LHCN-M2 (cell line): ENCODE measurements at regions not wholly inside any gene's neighbourhood (a gene's known extent, or its start where the extent isn't known, plus 50 kb on each side); places are given as distances from the start of the nearest gene placed in this dataset.
"Not testable (repeated sequence)": the region's sequence is repeated elsewhere in the genome, so short reads cannot be mapped to it uniquely, and the experiment has no call there.

ENCODE experiments used
- DNase-seq: peaks from one replicate; pipeline ENCODE4 v3.0.0-alpha.2; 2012; ENCODE audit warnings: low read depth

GRCh38 chr7:39758234-39758970 is 135.0 kb downstream of the RALA start:
- no peak for DNase-seq

DNA sequence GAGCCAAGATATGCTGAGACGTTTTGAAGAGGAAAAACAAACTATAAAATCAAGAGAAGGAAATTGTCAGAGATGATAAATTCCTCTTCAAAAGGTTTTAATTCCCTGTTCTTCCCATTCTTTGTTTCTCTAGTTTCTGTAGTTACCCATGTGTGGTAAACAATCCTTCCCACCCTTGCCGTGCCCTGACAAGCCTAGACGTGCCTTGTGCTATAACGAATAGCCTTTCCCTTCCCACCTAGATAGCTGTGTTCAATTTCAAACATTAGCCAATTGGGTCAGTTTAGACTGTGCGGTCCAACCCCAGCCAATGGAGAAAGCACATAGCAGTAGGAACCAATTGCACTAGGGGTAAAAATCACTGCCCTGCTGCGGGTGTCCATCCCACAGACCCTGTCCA is 138.1 kb downstream of the RALA start:
- DNase-seq: no peak

GRCh38 chr7:39762466-39762865 is 139.1 kb downstream of the RALA start:
- not testable (repeated sequence) for DNase-seq

GRCh38 chr7:39762881-39763280 is 139.5 kb downstream of the RALA start:
- DNase-seq: peak; percentile 87

GRCh38 chr7:39765833-39766232 is 142.5 kb downstream of the RALA start:
- DNase-seq: not testable (repeated sequence)

GRCh38 chr7:39768439-39768838 is 145.1 kb downstream of the RALA start:
- DNase-seq: not testable (repeated sequence)

GRCh38 chr7:39774341-39774851 is 151.0 kb downstream of the RALA start:
- not testable (repeated sequence) for DNase-seq

GRCh38 chr7:39781557-39781956 is 158.2 kb downstream of the RALA start:
- peak; percentile 65 for DNase-seq

DNA sequence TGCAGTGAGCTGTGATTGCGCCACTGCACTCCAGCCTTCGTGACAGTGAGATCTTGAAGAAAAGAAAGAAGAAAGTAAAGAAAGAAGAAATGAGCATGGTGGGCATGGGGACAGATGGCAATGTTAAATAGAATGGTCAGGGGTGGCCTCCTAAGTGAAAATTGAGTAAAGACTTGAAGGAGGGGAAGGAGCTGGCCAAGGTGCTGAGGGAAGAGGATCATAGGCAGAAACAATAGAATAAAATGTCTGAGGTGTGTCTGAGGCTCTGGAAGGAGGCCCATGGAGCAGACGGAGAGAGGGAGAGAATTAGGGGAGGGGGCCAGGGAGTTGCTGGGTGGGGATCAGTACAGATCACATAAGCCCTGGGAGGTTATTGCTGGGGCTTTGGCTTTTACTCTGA is 163.1 kb downstream of the RALA start:
- not testable (repeated sequence) for DNase-seq

GRCh38 chr7:39791035-39791434 is 159.0 kb upstream of the CDK13 start:
- DNase-seq: peak; percentile 65

DNA sequence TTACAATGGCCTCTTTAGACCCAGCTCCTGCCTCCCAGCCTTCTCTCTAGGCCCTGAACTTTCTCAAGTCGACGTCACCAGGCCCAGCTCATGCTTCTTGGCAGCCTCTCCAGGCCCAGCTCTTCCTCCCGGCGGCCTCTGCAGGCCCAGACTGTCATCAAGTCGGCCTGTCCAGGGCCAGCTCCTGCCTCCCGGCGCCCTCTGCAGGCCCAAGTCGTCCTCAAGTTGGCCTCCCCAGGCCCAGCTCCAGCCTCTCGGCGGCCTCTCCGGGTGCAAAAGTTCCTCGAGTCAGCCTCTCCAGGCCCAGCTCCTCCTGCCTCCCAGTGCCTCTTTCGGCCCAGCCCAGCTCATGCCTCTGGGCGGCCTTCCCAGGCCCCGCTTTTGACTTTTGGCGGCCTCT is 158.1 kb upstream of the CDK13 start:
- DNase-seq: not testable (repeated sequence)

GRCh38 chr7:39793026-39793425 is 157.0 kb upstream of the CDK13 start:
- DNase-seq: not testable (repeated sequence)

DNA sequence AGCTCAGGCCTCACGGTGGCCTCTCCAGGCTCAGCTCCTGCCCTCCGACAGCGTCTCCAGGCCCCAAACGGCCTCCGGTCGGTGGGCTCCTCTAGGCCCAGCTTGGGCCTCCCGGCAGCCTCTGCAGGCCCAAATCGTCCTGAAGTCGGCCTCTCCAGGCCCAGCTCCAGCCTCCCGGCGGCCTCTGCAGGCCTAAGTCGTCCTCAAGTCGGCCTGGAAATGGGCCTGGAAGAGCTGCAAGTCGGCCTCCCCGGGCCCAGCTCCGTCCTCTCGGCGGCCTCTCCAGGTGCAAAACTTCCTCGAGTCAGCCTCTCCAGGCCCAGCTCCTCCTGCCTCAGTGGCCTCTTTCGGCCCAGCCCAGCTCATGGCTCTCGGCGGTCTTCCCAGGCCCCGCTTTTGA is 156.2 kb upstream of the CDK13 start:
- not testable (repeated sequence) for DNase-seq

DNA sequence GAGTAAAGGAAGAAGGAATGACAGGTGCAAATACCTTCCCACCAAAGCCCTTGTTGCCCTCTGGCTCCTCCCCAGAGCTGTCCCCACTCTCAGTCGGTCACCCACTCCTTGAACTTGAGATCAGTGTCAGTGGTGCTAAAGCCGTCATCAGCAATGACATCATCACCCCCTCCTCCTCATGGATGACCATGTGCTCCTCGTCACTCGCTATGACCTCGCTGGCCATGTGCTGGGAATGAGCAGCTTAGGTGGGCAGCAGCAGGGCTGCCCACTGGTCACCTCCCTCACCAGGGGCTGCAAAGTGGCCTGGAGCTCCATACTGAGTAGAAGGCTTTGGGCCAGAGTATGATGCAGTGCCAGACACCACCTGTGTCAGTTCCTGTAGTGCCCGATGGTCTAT is 153.1 kb upstream of the CDK13 start:
- not testable (repeated sequence) for DNase-seq

DNA sequence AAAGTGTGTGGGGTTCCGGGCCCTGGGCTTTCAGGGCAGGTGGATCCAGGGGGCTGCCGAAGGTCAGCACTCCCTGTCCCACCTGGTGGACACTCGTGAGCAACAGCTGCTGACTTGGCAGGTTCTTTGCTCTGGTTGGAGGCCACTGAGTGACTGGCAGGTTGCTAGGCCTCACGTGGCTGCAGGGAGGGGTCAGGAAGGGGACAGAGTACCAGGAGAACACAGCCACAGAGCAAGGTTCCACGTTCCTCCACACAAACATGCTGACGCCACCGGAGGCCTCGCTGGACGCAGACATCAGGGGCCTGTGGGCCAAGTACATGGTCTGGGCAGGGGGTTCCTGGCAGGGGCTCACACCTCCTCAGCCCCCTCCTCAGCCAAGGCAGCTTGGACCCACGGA is 152.0 kb upstream of the CDK13 start:
- not testable (repeated sequence) for DNase-seq

- DNase-seq: no peak
Observed at GRCh38 chr7:39808796-39809481, 141.1 kb upstream of the CDK13 start.

GRCh38 chr7:39810204-39810642 is 139.8 kb upstream of the CDK13 start:
- no peak for DNase-seq

DNA sequence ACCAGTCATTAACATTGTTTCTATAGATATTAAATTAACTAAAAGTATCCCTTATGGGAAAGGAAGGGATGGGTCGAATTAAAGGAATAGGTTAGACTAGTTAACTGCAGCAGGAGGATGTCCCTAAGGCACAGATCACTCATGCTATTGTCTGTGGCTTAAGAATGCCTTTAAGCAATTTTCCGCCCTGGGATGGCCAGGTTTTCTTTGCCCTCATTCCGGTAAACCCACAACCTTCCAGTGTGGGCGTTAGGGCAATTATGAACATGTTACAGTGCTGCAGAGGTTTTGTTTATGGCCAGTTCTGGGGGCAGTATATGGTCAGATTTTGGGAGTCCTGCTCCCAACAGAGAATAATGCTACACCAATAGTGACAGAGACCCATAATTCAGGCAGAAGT is 139.3 kb upstream of the CDK13 start:
- DNase-seq: no peak

DNA sequence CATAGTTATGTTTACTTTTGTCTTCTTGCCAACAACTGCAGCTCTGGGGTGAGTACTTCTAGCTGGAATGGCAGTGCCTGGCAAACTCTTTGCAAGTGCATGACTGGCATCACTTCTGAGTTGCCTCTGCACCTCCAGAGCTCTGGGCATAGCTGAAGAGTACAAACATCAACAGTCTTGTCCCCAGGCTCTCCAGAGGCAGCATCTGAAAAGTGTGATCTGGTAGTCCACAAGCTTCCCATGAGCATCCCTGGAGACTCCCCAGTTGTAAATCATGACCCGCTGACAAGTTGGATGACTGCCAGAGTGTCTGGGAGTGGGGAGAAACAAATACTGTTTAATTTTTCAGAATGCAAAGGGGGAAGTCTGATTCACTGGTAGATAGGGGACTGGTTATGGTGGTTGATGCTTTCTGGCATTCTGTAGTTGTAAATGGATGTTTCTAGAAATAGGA is 138.9 kb upstream of the CDK13 start:
- DNase-seq: peak; percentile 29

DNA sequence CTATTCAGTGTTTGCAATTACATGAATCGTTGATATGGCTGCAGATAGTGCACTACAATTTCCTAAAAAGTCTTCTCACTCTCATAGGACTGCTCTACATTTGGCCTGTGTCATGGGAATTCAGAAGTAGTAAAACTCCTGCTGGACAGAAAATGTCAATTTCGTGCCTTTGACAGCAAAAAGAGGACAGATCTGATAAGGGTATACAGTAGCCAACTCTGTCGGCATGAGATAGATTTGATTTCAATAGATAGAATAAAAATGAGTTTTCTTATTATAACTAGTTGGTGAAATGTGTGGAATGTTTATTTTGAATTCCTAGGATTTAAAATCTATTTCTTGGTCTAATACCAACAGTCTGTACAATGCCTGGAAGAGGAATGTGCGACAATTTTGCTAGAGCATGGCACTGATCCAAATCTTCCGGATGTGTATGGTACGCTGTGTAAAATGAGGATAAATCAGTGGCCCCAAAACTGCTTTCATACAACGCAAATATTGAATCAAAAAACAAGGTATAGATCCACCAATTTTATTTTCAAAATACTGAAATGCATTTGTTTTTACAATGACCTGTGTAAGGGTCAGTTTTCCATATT is 133.5 kb upstream of the CDK13 start:
- no peak for DNase-seq

- no peak for DNase-seq
Observed at GRCh38 chr7:39819514-39819913, 130.5 kb upstream of the CDK13 start.

GRCh38 chr7:39824456-39825200 is 125.4 kb upstream of the CDK13 start:
- no peak for DNase-seq
